Fibroblast of lung (primary cell): ENCODE measurements at regions not wholly inside any gene's neighbourhood (a gene's known extent, or its start where the extent isn't known, plus 50 kb on each side); places are given as distances from the start of the nearest gene placed in this dataset.

Experiments
- EZH2 ChIP-seq: IDR thresholded peaks from 2 replicates; pipeline ENCODE4 v1.5.1; 2012; ENCODE audit warnings: low read length, control low read depth, mild to moderate bottlenecking; ENCODE audit errors: missing control alignments
- TF ChIP-seq, protein P1 (sequence below), 2 donors: IDR thresholded peaks in 1 of 2; conservative IDR thresholded peaks in 1 of 2; 1 replicate in 1 of 2; 2 replicates in 1 of 2; pipeline ENCODE4 v1.5.1; 2011 to 2012; ENCODE audit warnings: low read length in 2 of 2, control low read depth in 1 of 2, inconsistent platforms in 1 of 2, low read depth in 1 of 2, mild to moderate bottlenecking in 1 of 2

DNA sequence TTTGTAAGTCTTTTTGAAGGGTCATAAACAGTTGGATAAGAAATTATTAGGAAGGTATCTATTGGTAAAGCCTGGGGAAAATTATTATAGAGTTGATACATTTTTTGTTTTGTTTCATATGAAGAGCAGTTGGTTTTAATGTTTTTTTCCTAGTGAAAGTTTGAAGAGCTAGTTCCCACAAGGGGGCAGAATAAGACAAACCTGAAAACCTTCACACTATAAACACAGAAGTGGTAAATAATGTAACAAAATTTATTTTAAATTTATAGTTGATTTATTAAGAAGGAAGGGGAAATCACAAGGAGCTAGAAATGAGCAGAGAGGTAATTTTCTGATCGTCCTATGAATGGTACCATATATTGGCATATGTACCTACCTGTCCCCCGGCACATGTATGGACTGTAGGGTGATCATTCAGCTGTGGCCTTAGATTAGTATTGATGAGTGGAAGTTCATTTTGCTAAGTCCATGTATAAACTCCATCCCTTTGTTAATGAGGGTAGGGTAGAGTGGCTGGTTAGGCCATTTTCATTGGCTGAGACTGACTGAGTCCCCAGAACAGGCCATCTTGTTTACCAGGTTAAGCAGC lies 116.3 kb downstream of the TANC2 start:
- TF ChIP-seq, protein P1, sequence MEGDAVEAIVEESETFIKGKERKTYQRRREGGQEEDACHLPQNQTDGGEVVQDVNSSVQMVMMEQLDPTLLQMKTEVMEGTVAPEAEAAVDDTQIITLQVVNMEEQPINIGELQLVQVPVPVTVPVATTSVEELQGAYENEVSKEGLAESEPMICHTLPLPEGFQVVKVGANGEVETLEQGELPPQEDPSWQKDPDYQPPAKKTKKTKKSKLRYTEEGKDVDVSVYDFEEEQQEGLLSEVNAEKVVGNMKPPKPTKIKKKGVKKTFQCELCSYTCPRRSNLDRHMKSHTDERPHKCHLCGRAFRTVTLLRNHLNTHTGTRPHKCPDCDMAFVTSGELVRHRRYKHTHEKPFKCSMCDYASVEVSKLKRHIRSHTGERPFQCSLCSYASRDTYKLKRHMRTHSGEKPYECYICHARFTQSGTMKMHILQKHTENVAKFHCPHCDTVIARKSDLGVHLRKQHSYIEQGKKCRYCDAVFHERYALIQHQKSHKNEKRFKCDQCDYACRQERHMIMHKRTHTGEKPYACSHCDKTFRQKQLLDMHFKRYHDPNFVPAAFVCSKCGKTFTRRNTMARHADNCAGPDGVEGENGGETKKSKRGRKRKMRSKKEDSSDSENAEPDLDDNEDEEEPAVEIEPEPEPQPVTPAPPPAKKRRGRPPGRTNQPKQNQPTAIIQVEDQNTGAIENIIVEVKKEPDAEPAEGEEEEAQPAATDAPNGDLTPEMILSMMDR (conservative IDR thresholded peaks at IDR 0.05 in 1 of 2, IDR thresholded peaks at IDR 0.05 in 1 of 2; ENCODE audit: low read depth in 1 of 2, low read length in 2 of 2): peak; percentile 40 to 52
- TF ChIP-seq EZH2: no peak
